IMR-90 (cell line): ENCODE measurements at regions not wholly inside any gene's neighbourhood (a gene's known extent, or its start where the extent isn't known, plus 50 kb on each side); places are given as distances from the start of the nearest gene placed in this dataset.

Experiments
- ATAC-seq: fragments of 200-7000 bp; cut with Tn5 transposase; 2 replicates; pipeline ENCODE4 v1.9.1; 2020; ENCODE audit warnings: low read depth, mild to moderate bottlenecking, moderate library complexity
- BruUV-seq: library from RNA; stranded (reverse); fragments of 400-500 nt; replicated peaks from 2 replicates; lab custom pipeline; 2021; lab: Mats Ljungman, UMichigan
- CTCF ChIA-PET: fragments of 300-600 bp; formaldehyde crosslinking; extraction: SDS; loops from one replicate; lab custom pipeline; 2021; ENCODE audit warnings: antibody characterized with exemption; lab: Yijun Ruan, JAX
- POLR2A ChIA-PET: fragments of 300-600 bp; sonication (Branson Sonifier 250); formaldehyde crosslinking; loops from one replicate; lab custom pipeline; 2022; ENCODE audit warnings: antibody characterized with exemption; ENCODE audit not compliant: unreplicated experiment; lab: Charles Lee
- DNase-seq: peaks from one replicate; pipeline ENCODE4 v3.0.0; 2013
- H2AFZ ChIP-seq: replicated peaks from 2 replicates; pipeline ENCODE3; 2013; ENCODE audit warnings: low read length, mild to moderate bottlenecking; ENCODE audit not compliant: poor library complexity
- H2AK5ac ChIP-seq: 2 replicates; pipeline ENCODE4 v1.6.1; 2013; ENCODE audit warnings: low read depth, low read length, inconsistent platforms
- H2AK9ac ChIP-seq: replicated peaks from 2 replicates; pipeline ENCODE3; 2013; ENCODE audit warnings: mild to moderate bottlenecking, low read depth, low read length, moderate library complexity; ENCODE audit not compliant: poor library complexity
- H2BK120ac ChIP-seq: 2 replicates; pipeline ENCODE4 v1.6.1; 2013; ENCODE audit warnings: low read depth, low read length, inconsistent platforms
- H2BK15ac ChIP-seq: 3 replicates; pipeline ENCODE4 v1.6.1; 2013; ENCODE audit warnings: low read depth, low read length, inconsistent platforms
- H2BK20ac ChIP-seq: 2 replicates; pipeline ENCODE4 v1.6.1; 2013; ENCODE audit warnings: low read depth, mild to moderate bottlenecking, inconsistent platforms, low read length, moderate library complexity
- H2BK5ac ChIP-seq: 2 replicates; pipeline ENCODE4 v1.6.1; 2013; ENCODE audit warnings: mild to moderate bottlenecking, low read depth, low read length, inconsistent platforms; ENCODE audit not compliant: poor library complexity, severe bottlenecking
- H3K14ac ChIP-seq: replicated peaks from 2 replicates; pipeline ENCODE4 v1.6.1; 2013; ENCODE audit warnings: low read depth, low read length, inconsistent platforms
- H3K18ac ChIP-seq: 2 replicates; pipeline ENCODE4 v1.6.1; 2013; ENCODE audit warnings: low read depth, low read length, control low read depth
- H3K23ac ChIP-seq: 2 replicates; pipeline ENCODE4 v1.6.1; 2013; ENCODE audit warnings: low read depth, low read length, inconsistent platforms
- H3K27ac ChIP-seq: 2 replicates; pipeline ENCODE4 v1.5.1; 2013; ENCODE audit warnings: mild to moderate bottlenecking, control low read depth, low read length; ENCODE audit not compliant: insufficient read depth
- H3K27me3 ChIP-seq: 2 replicates; pipeline ENCODE4 v1.6.1; 2013; ENCODE audit warnings: low read length; ENCODE audit not compliant: control insufficient read depth, insufficient read depth
- H3K36me3 ChIP-seq: 2 replicates; pipeline ENCODE4 v1.6.1; 2013; ENCODE audit warnings: low read length, mixed read lengths; ENCODE audit not compliant: control insufficient read depth, insufficient read depth
- H3K4ac ChIP-seq: 2 replicates; pipeline ENCODE4 v1.6.1; 2013; ENCODE audit warnings: low read depth, low read length, inconsistent platforms
- H3K4me1 ChIP-seq: 2 replicates; pipeline ENCODE4 v1.6.1; 2013; ENCODE audit warnings: low read length, mixed read lengths; ENCODE audit not compliant: control insufficient read depth, insufficient read depth
- H3K4me2 ChIP-seq: 2 replicates; pipeline ENCODE4 v1.6.1; 2013; ENCODE audit warnings: low read depth, mild to moderate bottlenecking, control low read depth, low read length, moderate library complexity
- H3K4me3 ChIP-seq: 2 replicates; pipeline ENCODE4 v1.5.1; 2013; ENCODE audit warnings: low read depth, mild to moderate bottlenecking, control low read depth, low read length, moderate library complexity; ENCODE audit not compliant: insufficient read depth
- H3K56ac ChIP-seq: 2 replicates; pipeline ENCODE4 v1.6.1; 2013; ENCODE audit warnings: low read length, inconsistent platforms; ENCODE audit not compliant: insufficient read depth; ENCODE audit errors: extremely low read depth
- H3K79me1 ChIP-seq, 2 experiments: 2 replicates each; pipeline ENCODE4 v1.6.1; 2013; ENCODE audit warnings: low read length in 2 of 2, inconsistent platforms in 1 of 2, low read depth in 1 of 2
- H3K9ac ChIP-seq: 2 replicates; pipeline ENCODE4 v1.6.1; 2013; ENCODE audit warnings: low read depth, low read length, control low read depth
- H3K9me1 ChIP-seq: 2 replicates; pipeline ENCODE4 v1.6.1; 2013; ENCODE audit warnings: low read length, inconsistent platforms; ENCODE audit not compliant: insufficient read depth
- H3K9me3 ChIP-seq: 2 replicates; pipeline ENCODE4 v1.6.1; 2013; ENCODE audit warnings: low read length; ENCODE audit not compliant: control insufficient read depth, insufficient read depth
- H4K20me1 ChIP-seq: 2 replicates; pipeline ENCODE4 v1.6.1; 2013; ENCODE audit warnings: low read length, inconsistent platforms; ENCODE audit not compliant: insufficient read depth
- H4K5ac ChIP-seq: 2 replicates; pipeline ENCODE4 v1.6.1; 2013; ENCODE audit warnings: mild to moderate bottlenecking, low read depth, low read length, control low read depth
- H4K8ac ChIP-seq, 2 experiments: 2 replicates each; pipeline ENCODE4 v1.6.1; 2013; ENCODE audit warnings: low read depth in 2 of 2, low read length in 2 of 2, control low read depth in 1 of 2, inconsistent platforms in 1 of 2
- H4K91ac ChIP-seq: 2 replicates; pipeline ENCODE4 v1.6.1; 2013; ENCODE audit warnings: low read depth, low read length, inconsistent platforms; ENCODE audit not compliant: insufficient read depth
- BHLHE40 ChIP-seq: fragments of 150-350 bp; IDR thresholded peaks from 2 replicates; pipeline ENCODE4 v1.6.1; 2016; ENCODE audit warnings: mild to moderate bottlenecking, low read depth, low read length
- CEBPB ChIP-seq: IDR thresholded peaks from 2 replicates; pipeline ENCODE4 v1.6.1; 2012; ENCODE audit warnings: low read depth, low read length, improper control_type of control experiment
- CHD1 ChIP-seq: IDR thresholded peaks from 2 replicates; pipeline ENCODE4 v1.6.1; 2012; ENCODE audit warnings: low read depth, low read length, improper control_type of control experiment
- FOS ChIP-seq: fragments of 150-350 bp; IDR thresholded peaks from 2 replicates; pipeline ENCODE4 v1.6.1; 2016; ENCODE audit warnings: low read depth, low read length
- MAFK ChIP-seq: IDR thresholded peaks from 2 replicates; pipeline ENCODE4 v1.6.1; 2012; ENCODE audit warnings: low read depth, low read length, improper control_type of control experiment
- MAZ ChIP-seq: IDR thresholded peaks from 2 replicates; pipeline ENCODE4 v1.6.1; 2012; ENCODE audit warnings: low read depth, mild to moderate bottlenecking, low read length, improper control_type of control experiment, moderate library complexity, borderline replicate concordance
- MXI1 ChIP-seq: IDR thresholded peaks from 2 replicates; pipeline ENCODE4 v1.6.1; 2012; ENCODE audit warnings: low read depth, mild to moderate bottlenecking, low read length, moderate library complexity, borderline replicate concordance
- NFE2L2 ChIP-seq: fragments of 150-350 bp; IDR thresholded peaks from 2 replicates; pipeline ENCODE4 v1.6.1; 2016; ENCODE audit warnings: low read depth, mild to moderate bottlenecking, low read length
- POLR2A ChIP-seq: IDR thresholded peaks from 2 replicates; pipeline ENCODE4 v1.6.1; 2012; ENCODE audit warnings: mild to moderate bottlenecking, low read depth, low read length
- RAD21 ChIP-seq: IDR thresholded peaks from 2 replicates; pipeline ENCODE4 v1.6.1; 2012; ENCODE audit warnings: low read length, improper control_type of control experiment
- RCOR1 ChIP-seq: IDR thresholded peaks from 2 replicates; pipeline ENCODE4 v1.6.1; 2012; ENCODE audit warnings: mild to moderate bottlenecking, low read length, improper control_type of control experiment; ENCODE audit not compliant: insufficient replicate concordance
- RFX5 ChIP-seq: IDR thresholded peaks from 2 replicates; pipeline ENCODE4 v1.8.0; 2012; ENCODE audit warnings: low read depth, mild to moderate bottlenecking, low read length, moderate library complexity
- SMC3 ChIP-seq: fragments of 150-350 bp; IDR thresholded peaks from 2 replicates; pipeline ENCODE4 v1.6.1; 2016; ENCODE audit warnings: low read depth, mild to moderate bottlenecking, antibody characterized with exemption, low read length, moderate library complexity
- WGBS, 2 experiments: methylation state at CpG; one replicate each; pipeline versions ENCODE4 v1.1.5 to v1.1.7; 2013; ENCODE audit warnings: missing lambda C conversion rate in 2 of 2; ENCODE audit not compliant: insufficient read length in 1 of 2; ENCODE audit errors: extremely low coverage in 2 of 2; 5-methylcytosine and 5-hydroxymethylcytosine counted together
- dilution Hi-C: fragments of 300-500 bp; cut with HindIII; formaldehyde crosslinking; loops from one replicate; pipeline ENCODE4 v1.14.3; 2018; ENCODE audit warnings: low sequenced_read_pairs; ENCODE audit not compliant: unreplicated experiment
- in situ Hi-C: fragments of 300-500 bp; cut with MboI; formaldehyde crosslinking; loops from 3 replicates; pipeline ENCODE4 v1.14.3; 2019; ENCODE audit warnings: low sequenced_read_pairs, inconsistent platforms, mixed read lengths
- intact Hi-C: fragments of 100-400 bp; cut with micrococcal nuclease; formaldehyde crosslinking; loops from 2 replicates; pipeline ENCODE4 v1.10.0; 2022
- TF ChIP-seq, protein P1 (sequence below): fragments of 150-350 bp; IDR thresholded peaks from 2 replicates; pipeline ENCODE4 v1.6.1; 2016; ENCODE audit warnings: low read depth, mild to moderate bottlenecking, low read length, moderate library complexity, borderline replicate concordance
- TF ChIP-seq, protein P2 (sequence below): conservative IDR thresholded peaks from 2 replicates; pipeline ENCODE4 v1.5.1; 2012; ENCODE audit warnings: mild to moderate bottlenecking, low read depth, low read length, improper control_type of control experiment
- TF ChIP-seq, protein P3 (sequence below): fragments of 150-350 bp; IDR thresholded peaks from 2 replicates; pipeline ENCODE4 v1.6.1; 2017; ENCODE audit warnings: mild to moderate bottlenecking, antibody characterized with exemption, low read length, low read depth

GRCh38 chr2:58826795-58827194, 585.7 kb upstream of the FANCL start:
- Histone ChIP-seq H3K23ac (no peak overlapping the region), H3K27ac (no peak overlapping the region), H3K18ac (no peak overlapping the region), H2AK9ac (no peak overlapping the region), H2BK5ac (no peak overlapping the region), H2AFZ (no peak overlapping the region), H3K4me3 (no peak overlapping the region), H2BK120ac (no peak overlapping the region), H3K4me2 (no peak overlapping the region), H3K56ac (no peak overlapping the region), H3K9me3 (no peaks in the 10 kb centered on the region), H2BK15ac (no peak overlapping the region), H3K4ac (no peak overlapping the region), H4K8ac (no peak overlapping the region), H2BK20ac (no peak overlapping the region), H4K5ac (no peak overlapping the region), H4K20me1 (no peaks in the 10 kb centered on the region), H3K9me1 (no peaks in the 10 kb centered on the region), H3K27me3 (no peaks in the 10 kb centered on the region), H3K9ac (no peak overlapping the region), H2AK5ac (no peak overlapping the region), H3K79me1 (no peaks in the 10 kb centered on the region), H3K14ac (no peak overlapping the region), H3K4me1 (no peaks in the 10 kb centered on the region), H4K91ac (no peak overlapping the region), H3K36me3 (no peaks in the 10 kb centered on the region)
- no TSS peak for BruUV-seq
- ChIA-PET POLR2A (no interaction called here), CTCF (interaction anchor here (0.6 kb wide), 1 partner anchor 20 kb away, joined by 6 read pairs; no protein-coding TSS in a partner anchor)
- no peak for DNase-seq
- ATAC-seq, result no peak
- TF ChIP-seq RCOR1 (no peak), MAZ (no peak), POLR2A (no peak), BHLHE40 (no peak), RAD21 (no peak), CEBPB (no peak), NFE2L2 (no peak), MAFK (no peak), MXI1 (no peak), CHD1 (no peak), FOS (no peak), SMC3 (no peak), RFX5 (no peak)
- TF ChIP-seq, protein P1, sequence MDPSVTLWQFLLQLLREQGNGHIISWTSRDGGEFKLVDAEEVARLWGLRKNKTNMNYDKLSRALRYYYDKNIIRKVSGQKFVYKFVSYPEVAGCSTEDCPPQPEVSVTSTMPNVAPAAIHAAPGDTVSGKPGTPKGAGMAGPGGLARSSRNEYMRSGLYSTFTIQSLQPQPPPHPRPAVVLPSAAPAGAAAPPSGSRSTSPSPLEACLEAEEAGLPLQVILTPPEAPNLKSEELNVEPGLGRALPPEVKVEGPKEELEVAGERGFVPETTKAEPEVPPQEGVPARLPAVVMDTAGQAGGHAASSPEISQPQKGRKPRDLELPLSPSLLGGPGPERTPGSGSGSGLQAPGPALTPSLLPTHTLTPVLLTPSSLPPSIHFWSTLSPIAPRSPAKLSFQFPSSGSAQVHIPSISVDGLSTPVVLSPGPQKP, result no peak
- TF ChIP-seq, protein P2, sequence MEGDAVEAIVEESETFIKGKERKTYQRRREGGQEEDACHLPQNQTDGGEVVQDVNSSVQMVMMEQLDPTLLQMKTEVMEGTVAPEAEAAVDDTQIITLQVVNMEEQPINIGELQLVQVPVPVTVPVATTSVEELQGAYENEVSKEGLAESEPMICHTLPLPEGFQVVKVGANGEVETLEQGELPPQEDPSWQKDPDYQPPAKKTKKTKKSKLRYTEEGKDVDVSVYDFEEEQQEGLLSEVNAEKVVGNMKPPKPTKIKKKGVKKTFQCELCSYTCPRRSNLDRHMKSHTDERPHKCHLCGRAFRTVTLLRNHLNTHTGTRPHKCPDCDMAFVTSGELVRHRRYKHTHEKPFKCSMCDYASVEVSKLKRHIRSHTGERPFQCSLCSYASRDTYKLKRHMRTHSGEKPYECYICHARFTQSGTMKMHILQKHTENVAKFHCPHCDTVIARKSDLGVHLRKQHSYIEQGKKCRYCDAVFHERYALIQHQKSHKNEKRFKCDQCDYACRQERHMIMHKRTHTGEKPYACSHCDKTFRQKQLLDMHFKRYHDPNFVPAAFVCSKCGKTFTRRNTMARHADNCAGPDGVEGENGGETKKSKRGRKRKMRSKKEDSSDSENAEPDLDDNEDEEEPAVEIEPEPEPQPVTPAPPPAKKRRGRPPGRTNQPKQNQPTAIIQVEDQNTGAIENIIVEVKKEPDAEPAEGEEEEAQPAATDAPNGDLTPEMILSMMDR, result no peak
- TF ChIP-seq, protein P3, sequence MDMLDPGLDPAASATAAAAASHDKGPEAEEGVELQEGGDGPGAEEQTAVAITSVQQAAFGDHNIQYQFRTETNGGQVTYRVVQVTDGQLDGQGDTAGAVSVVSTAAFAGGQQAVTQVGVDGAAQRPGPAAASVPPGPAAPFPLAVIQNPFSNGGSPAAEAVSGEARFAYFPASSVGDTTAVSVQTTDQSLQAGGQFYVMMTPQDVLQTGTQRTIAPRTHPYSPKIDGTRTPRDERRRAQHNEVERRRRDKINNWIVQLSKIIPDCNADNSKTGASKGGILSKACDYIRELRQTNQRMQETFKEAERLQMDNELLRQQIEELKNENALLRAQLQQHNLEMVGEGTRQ, result no peak
- dilution Hi-C loops, result no loop called here
- in situ Hi-C loops, result no loop called here
- intact Hi-C loops, result no loop called here
- WGBS, 2 experiments, result no CpG with 5 or more reads among the region's 2 CpGs
